Kidney (tissue), 13 donors: ENCODE measurements at regions not wholly inside any gene's neighbourhood (a gene's known extent, or its start where the extent isn't known, plus 50 kb on each side); places are given as distances from the start of the nearest gene placed in this dataset.

Source experiments
- DNase-seq, 5 donors: peaks; one replicate each; pipeline ENCODE4 v3.0.0-alpha.2; 2013 to 2020
- FAIRE-seq: peaks from 2 replicates; lab custom pipeline; 2012; peaks lifted over from hg19 to GRCh38; lab: Jason Lieb, UNC
- H3K27ac ChIP-seq, 2 donors: one replicate each; pipeline ENCODE4 v1.7.0; 2013; ENCODE audit warnings: low read depth in 2 of 2, low read length in 2 of 2, inconsistent platforms in 1 of 2
- H3K27me3 ChIP-seq: one replicate; pipeline ENCODE4 v1.7.1; 2013; ENCODE audit warnings: low read length, inconsistent platforms; ENCODE audit not compliant: control insufficient read depth, insufficient read depth
- H3K36me3 ChIP-seq, 3 donors: one replicate each; pipeline versions ENCODE4 v1.7.0 to v1.7.1; 2013; ENCODE audit warnings: low read length in 3 of 3, control low read depth in 1 of 3, inconsistent platforms in 1 of 3; ENCODE audit not compliant: insufficient read depth in 3 of 3, control insufficient read depth in 2 of 3
- H3K4me1 ChIP-seq, 3 donors: one replicate each; pipeline versions ENCODE4 v1.7.0 to v1.7.1; 2013; ENCODE audit warnings: low read length in 3 of 3, inconsistent platforms in 1 of 3, low read depth in 1 of 3; ENCODE audit not compliant: control insufficient read depth in 2 of 3, insufficient read depth in 2 of 3
- H3K4me3 ChIP-seq, 3 donors: one replicate each; pipeline versions ENCODE4 v1.7.0 to v1.8.1; 2013; ENCODE audit warnings: low read length in 3 of 3, control low read depth in 1 of 3, inconsistent platforms in 1 of 3
- H3K9ac ChIP-seq, 3 donors: one replicate each; pipeline versions ENCODE4 v1.7.0 to v1.7.1; 2013; ENCODE audit warnings: low read length in 3 of 3, control low read depth in 1 of 3, inconsistent platforms in 1 of 3
- H3K9me3 ChIP-seq, 3 donors: one replicate each; pipeline versions ENCODE4 v1.7.0 to v1.7.1; 2013; ENCODE audit warnings: low read length in 3 of 3, control low read depth in 1 of 3, inconsistent platforms in 1 of 3; ENCODE audit not compliant: control insufficient read depth in 2 of 3, insufficient read depth in 1 of 3
- intact Hi-C: fragments of 100-400 bp; cut with DNase I; formaldehyde crosslinking; loops from one replicate; pipeline ENCODE4 v1.11.1; 2022
- TF ChIP-seq, protein P1 (sequence below): IDR thresholded peaks from 3 replicates; pipeline ENCODE4 v1.5.1; 2012; ENCODE audit warnings: mild to moderate bottlenecking, moderate library complexity, borderline replicate concordance; ENCODE audit not compliant: insufficient read depth; ENCODE audit errors: extremely low read depth
- donor health status: control.
- donor health status: control.
- donor health status: control.
- donor health status: control.
- donor health status: control.
- donor health status: DM: yes; HTN: yes; CAD: no.
- donor health status: Normal renal cell carcinoma (clear cell type).

GRCh38 chr17:12310811-12311210 lies 290.1 kb downstream of the MAP2K4 start:
- Histone ChIP-seq H3K4me1 (no peaks in the 10 kb centered on the region), H3K36me3 (no peaks in the 10 kb centered on the region), H3K27me3 (no peaks in the 10 kb centered on the region), H3K4me3 (no peak overlapping the region), H3K9ac (no peak overlapping the region), H3K27ac (no peak overlapping the region), H3K9me3 (peaks cover 0 to 18% (median 0%) of the 10 kb centered on the region in 3 donors)
- no peak for FAIRE-seq
- intact Hi-C loops = no loop called here
- TF ChIP-seq, protein P1, sequence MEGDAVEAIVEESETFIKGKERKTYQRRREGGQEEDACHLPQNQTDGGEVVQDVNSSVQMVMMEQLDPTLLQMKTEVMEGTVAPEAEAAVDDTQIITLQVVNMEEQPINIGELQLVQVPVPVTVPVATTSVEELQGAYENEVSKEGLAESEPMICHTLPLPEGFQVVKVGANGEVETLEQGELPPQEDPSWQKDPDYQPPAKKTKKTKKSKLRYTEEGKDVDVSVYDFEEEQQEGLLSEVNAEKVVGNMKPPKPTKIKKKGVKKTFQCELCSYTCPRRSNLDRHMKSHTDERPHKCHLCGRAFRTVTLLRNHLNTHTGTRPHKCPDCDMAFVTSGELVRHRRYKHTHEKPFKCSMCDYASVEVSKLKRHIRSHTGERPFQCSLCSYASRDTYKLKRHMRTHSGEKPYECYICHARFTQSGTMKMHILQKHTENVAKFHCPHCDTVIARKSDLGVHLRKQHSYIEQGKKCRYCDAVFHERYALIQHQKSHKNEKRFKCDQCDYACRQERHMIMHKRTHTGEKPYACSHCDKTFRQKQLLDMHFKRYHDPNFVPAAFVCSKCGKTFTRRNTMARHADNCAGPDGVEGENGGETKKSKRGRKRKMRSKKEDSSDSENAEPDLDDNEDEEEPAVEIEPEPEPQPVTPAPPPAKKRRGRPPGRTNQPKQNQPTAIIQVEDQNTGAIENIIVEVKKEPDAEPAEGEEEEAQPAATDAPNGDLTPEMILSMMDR = no peak
- no peak for DNase-seq

DNA sequence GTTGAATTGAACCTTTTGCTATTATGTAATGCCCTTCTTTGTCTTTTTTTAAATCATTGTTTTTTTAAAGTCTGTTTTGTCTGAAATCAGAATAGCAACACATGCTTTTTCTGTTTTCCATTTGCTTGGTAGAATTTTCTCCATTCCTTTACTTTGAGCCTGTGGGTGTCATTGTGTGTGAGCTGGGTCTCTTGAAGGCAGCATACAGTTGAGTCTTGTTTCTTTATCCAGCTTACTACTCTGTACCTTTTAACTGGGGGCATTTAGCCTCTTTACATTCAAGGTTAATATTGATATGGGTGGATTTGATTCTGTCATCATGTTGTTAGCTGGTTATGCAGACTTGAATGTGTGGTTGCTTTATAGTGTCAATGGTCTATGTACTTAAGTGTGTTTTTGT lies 292.0 kb downstream of the MAP2K4 start:
- Histone ChIP-seq H3K27ac (no peak overlapping the region), H3K9ac (no peak overlapping the region), H3K9me3 (peaks cover 0 to 18% (median 0%) of the 10 kb centered on the region in 3 donors), H3K36me3 (no peaks in the 10 kb centered on the region), H3K27me3 (no peaks in the 10 kb centered on the region), H3K4me1 (no peaks in the 10 kb centered on the region), H3K4me3 (no peak overlapping the region)
- intact Hi-C loops = no loop called here
- FAIRE-seq = no peak
- DNase-seq = no peak
- TF ChIP-seq, protein P1 = no peak

- H3K9me3 ChIP-seq = peaks cover 0 to 18% (median 0%) of the 10 kb centered on the region in 3 donors
- DNase-seq = no peak
- no peak overlapping the region for H3K4me3 ChIP-seq
Observed at GRCh38 chr17:12313786-12314185, 293.1 kb downstream of the MAP2K4 start.

More at GRCh38 chr17:12313786-12314185, 293.1 kb downstream of the MAP2K4 start:
- H3K27ac ChIP-seq = no peak overlapping the region
- H3K36me3 ChIP-seq = no peaks in the 10 kb centered on the region
- no peaks in the 10 kb centered on the region for H3K4me1 ChIP-seq
- intact Hi-C loops = no loop called here
- H3K27me3 ChIP-seq = no peaks in the 10 kb centered on the region
- no peak for FAIRE-seq
- H3K9ac ChIP-seq = no peak overlapping the region
- TF ChIP-seq, protein P1 = no peak
